Right lung (tissue), 2 donors: ENCODE measurements at regions not wholly inside any gene's neighbourhood (a gene's known extent, or its start where the extent isn't known, plus 50 kb on each side); places are given as distances from the start of the nearest gene placed in this dataset.
"Not testable (repeated sequence)": the region's sequence is repeated elsewhere in the genome, so short reads cannot be mapped to it uniquely, and the experiment has no call there.

Source experiments
- DNase-seq, 2 donors: peaks; one replicate each; pipeline ENCODE4 v3.0.0-alpha.2; 2013

- no peak for DNase-seq
Measured at GRCh38 chr17:5898406-5898805, 171.8 kb upstream of the WSCD1 start.

GRCh38 chr17:5899496-5900195 is 170.5 kb upstream of the WSCD1 start:
- no peak for DNase-seq

GRCh38 chr17:5901731-5902130 is 168.4 kb upstream of the WSCD1 start:
- DNase-seq = no peak

GRCh38 chr17:5902181-5903140 is 167.7 kb upstream of the WSCD1 start:
- DNase-seq = no peak

GRCh38 chr17:5911919-5912318 is 158.3 kb upstream of the WSCD1 start:
- no peak for DNase-seq

- no peak for DNase-seq
Measured at GRCh38 chr17:5913032-5913531, 157.1 kb upstream of the WSCD1 start.

GRCh38 chr17:5913641-5914040 is 156.5 kb upstream of the WSCD1 start:
- no peak for DNase-seq

- no peak for DNase-seq
Measured at GRCh38 chr17:5915337-5915736, 154.8 kb upstream of the WSCD1 start.

GRCh38 chr17:5919089-5919488 is 151.1 kb upstream of the WSCD1 start:
- no peak for DNase-seq

- no peak for DNase-seq
Measured at GRCh38 chr17:5921512-5922282, 148.5 kb upstream of the WSCD1 start.

- DNase-seq = no peak
Measured at GRCh38 chr17:5922476-5922875, 147.7 kb upstream of the WSCD1 start.

GRCh38 chr17:5929721-5930120 is 140.5 kb upstream of the WSCD1 start:
- DNase-seq = no peak

GRCh38 chr17:5930555-5930954 is 139.6 kb upstream of the WSCD1 start:
- DNase-seq = not testable (repeated sequence)

GRCh38 chr17:5931616-5932015 is 138.6 kb upstream of the WSCD1 start:
- no peak for DNase-seq

GRCh38 chr17:5933430-5933829 is 136.7 kb upstream of the WSCD1 start:
- no peak for DNase-seq

GRCh38 chr17:5941258-5941657 is 128.9 kb upstream of the WSCD1 start:
- no peak for DNase-seq

GRCh38 chr17:5942687-5943086 is 127.5 kb upstream of the WSCD1 start:
- no peak for DNase-seq

GRCh38 chr17:5943232-5943631 is 126.9 kb upstream of the WSCD1 start:
- DNase-seq = no peak

- DNase-seq = no peak
Measured at GRCh38 chr17:5943982-5944381, 126.2 kb upstream of the WSCD1 start.

GRCh38 chr17:5947701-5948180 is 122.4 kb upstream of the WSCD1 start:
- no peak for DNase-seq

GRCh38 chr17:5948811-5949210 is 121.4 kb upstream of the WSCD1 start:
- DNase-seq = no peak

GRCh38 chr17:5950878-5951277 is 119.3 kb upstream of the WSCD1 start:
- DNase-seq = no peak
